ENCODE measurements at regions not wholly inside any gene's neighbourhood (a gene's known extent, or its start where the extent isn't known, plus 50 kb on each side); places are given as distances from the start of the nearest gene placed in this dataset.
"Not testable (repeated sequence)": the region's sequence is repeated elsewhere in the genome, so short reads cannot be mapped to it uniquely, and the experiment has no call there.

DNA sequence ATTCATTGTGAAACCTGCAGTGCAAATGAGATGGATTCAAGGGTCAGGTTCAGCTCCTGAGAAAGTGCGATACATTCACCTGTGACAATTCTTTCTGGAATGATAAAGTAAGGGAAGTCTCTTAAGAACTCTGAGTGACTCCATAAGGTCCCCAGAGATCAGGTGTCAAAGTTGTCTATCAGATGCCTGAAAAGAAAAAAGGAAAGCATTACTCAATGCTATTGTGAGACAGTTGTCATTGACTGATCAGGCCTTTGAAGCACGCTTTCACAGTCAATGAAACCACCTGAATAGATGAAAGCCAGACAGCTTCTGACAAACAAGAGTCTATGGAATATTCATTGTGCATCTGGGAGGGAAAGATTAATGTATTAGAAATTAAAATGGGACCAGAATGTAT is 252.7 kb upstream of the GALNT5 start:
- POLR2A ChIA-PET, result no interaction called here
- no peaks in the 10 kb centered on the region for H3K9me3 ChIP-seq (replicated peaks; ENCODE audit: control insufficient read depth, insufficient read depth, low read length)
- dilution Hi-C loops (cut with MboI; ENCODE audit: extremely low pct_ligation_motif_present, low sequenced_read_pairs), result no loop called here

GRCh38 chr2:157015015-157015575 is 242.4 kb upstream of the GALNT5 start:
- H3K27ac ChIP-seq (ENCODE audit: insufficient read depth, low read depth, low read length), result no peak overlapping the region
- H3K27me3 ChIP-seq (ENCODE audit: control insufficient read depth in 2 of 2, insufficient read depth in 2 of 2, low read length in 2 of 2), result no peaks in the 10 kb centered on the region
- dilution Hi-C loops (cut with MboI; ENCODE audit: extremely low pct_ligation_motif_present, low sequenced_read_pairs), result no loop called here
- DNase-seq (ENCODE audit: low read depth, low spot score), result no peak
- no peaks in the 10 kb centered on the region for H3K4me1 ChIP-seq (ENCODE audit: control insufficient read depth, extremely low read depth, insufficient read depth, low read length)
- intact Hi-C loops (cut with micrococcal nuclease), result no loop called here
- H3K9me1 ChIP-seq (replicated peaks; ENCODE audit: control insufficient read depth, extremely low read depth, insufficient read depth, low read length), result no peaks in the 10 kb centered on the region
- H3K9ac ChIP-seq (replicated peaks; ENCODE audit: extremely low read depth, insufficient read depth, low read length), result no peak overlapping the region
- H3K79me2 ChIP-seq (ENCODE audit: control insufficient read depth, insufficient read depth, low read length), result no peaks in the 10 kb centered on the region
- no peaks in the 10 kb centered on the region for H3K36me3 ChIP-seq (ENCODE audit: control insufficient read depth in 2 of 2, extremely low read depth in 1 of 2, insufficient read depth in 2 of 2, low read length in 2 of 2)
- no peaks in the 10 kb centered on the region for H4K20me1 ChIP-seq (replicated peaks; ENCODE audit: control insufficient read depth, extremely low read depth, insufficient read depth, low read length)
- no TSS peak for BruUV-seq (replicated peaks)
- H2AFZ ChIP-seq (ENCODE audit: low read depth, low read length), result no peak overlapping the region
- H3K9me3 ChIP-seq (replicated peaks; ENCODE audit: control insufficient read depth, insufficient read depth, low read length), result no peaks in the 10 kb centered on the region
- CTCF ChIA-PET, result interaction anchor here (1.0 kb wide), 1 partner anchor 41 kb away, joined by 3 read pairs; no protein-coding TSS in a partner anchor
- FAIRE-seq, result no peak
- no peak overlapping the region for H3K4me2 ChIP-seq (ENCODE audit: insufficient read depth, low read length)
- POLR2A ChIA-PET, result no interaction called here
- TF ChIP-seq FOS (IDR thresholded peaks at IDR 0.05; ENCODE audit: borderline replicate concordance, insufficient read depth, low read length) (no peak), GATA2 (IDR thresholded peaks at IDR 0.05; ENCODE audit: insufficient read depth, insufficient read length, low read depth, low read length) (no peak), CTCF (IDR thresholded peaks at IDR 0.05; ENCODE audit: extremely low read depth in 1 of 2, insufficient read depth in 1 of 2, low read depth in 1 of 2, low read length in 2 of 2) (no peak), POLR2AphosphoS5 (IDR thresholded peaks at IDR 0.05; ENCODE audit: insufficient read depth, low read depth, low read length) (no peak), MAX (IDR thresholded peaks at IDR 0.05; ENCODE audit: insufficient read depth, insufficient read length) (no peak), JUN (IDR thresholded peaks at IDR 0.05; ENCODE audit: borderline replicate concordance, insufficient read depth, insufficient read length, low read depth) (no peak), MYC (IDR thresholded peaks at IDR 0.05; ENCODE audit: low read depth, low read length) (no peak), EZH2 (IDR thresholded peaks at IDR 0.05; ENCODE audit: borderline replicate concordance, low read depth, low read length, severe bottlenecking) (no peak), POLR2A (IDR thresholded peaks at IDR 0.05; ENCODE audit: low read depth, low read length) (no peak)
- H3K4me3 ChIP-seq (replicated peaks in 1 of 3; ENCODE audit: insufficient read depth in 1 of 3, low read depth in 1 of 3, low read length in 3 of 3), result no peak overlapping the region

More for the DNA sequence above, 252.7 kb upstream of the GALNT5 start:
- H3K36me3 ChIP-seq (ENCODE audit: control insufficient read depth in 2 of 2, extremely low read depth in 1 of 2, insufficient read depth in 2 of 2, low read length in 2 of 2), result no peaks in the 10 kb centered on the region
- BruUV-seq (replicated peaks), result no TSS peak
- no peak overlapping the region for H3K4me3 ChIP-seq (replicated peaks in 1 of 3; ENCODE audit: insufficient read depth in 1 of 3, low read depth in 1 of 3, low read length in 3 of 3)
- no peak overlapping the region for H2AFZ ChIP-seq (ENCODE audit: low read depth, low read length)
- H3K4me2 ChIP-seq (ENCODE audit: insufficient read depth, low read length), result no peak overlapping the region
- H3K79me2 ChIP-seq (ENCODE audit: control insufficient read depth, insufficient read depth, low read length), result no peaks in the 10 kb centered on the region
- H3K9me1 ChIP-seq (replicated peaks; ENCODE audit: control insufficient read depth, extremely low read depth, insufficient read depth, low read length), result no peaks in the 10 kb centered on the region
- CTCF ChIA-PET, result no interaction called here
- H3K27ac ChIP-seq (ENCODE audit: insufficient read depth, low read depth, low read length), result no peak overlapping the region
- no peaks in the 10 kb centered on the region for H3K4me1 ChIP-seq (ENCODE audit: control insufficient read depth, extremely low read depth, insufficient read depth, low read length)
- no peaks in the 10 kb centered on the region for H4K20me1 ChIP-seq (replicated peaks; ENCODE audit: control insufficient read depth, extremely low read depth, insufficient read depth, low read length)
- H3K27me3 ChIP-seq (ENCODE audit: control insufficient read depth in 2 of 2, insufficient read depth in 2 of 2, low read length in 2 of 2), result peaks cover 0 to 3% of the 10 kb centered on the region in 2 experiments
- no peak for DNase-seq (ENCODE audit: low read depth, low spot score)
- FAIRE-seq, result no peak
- H3K9ac ChIP-seq (replicated peaks; ENCODE audit: extremely low read depth, insufficient read depth, low read length), result no peak overlapping the region
- TF ChIP-seq MAX (IDR thresholded peaks at IDR 0.05; ENCODE audit: insufficient read depth, insufficient read length), result no peak
- intact Hi-C loops (cut with micrococcal nuclease), result no loop called here

DNA sequence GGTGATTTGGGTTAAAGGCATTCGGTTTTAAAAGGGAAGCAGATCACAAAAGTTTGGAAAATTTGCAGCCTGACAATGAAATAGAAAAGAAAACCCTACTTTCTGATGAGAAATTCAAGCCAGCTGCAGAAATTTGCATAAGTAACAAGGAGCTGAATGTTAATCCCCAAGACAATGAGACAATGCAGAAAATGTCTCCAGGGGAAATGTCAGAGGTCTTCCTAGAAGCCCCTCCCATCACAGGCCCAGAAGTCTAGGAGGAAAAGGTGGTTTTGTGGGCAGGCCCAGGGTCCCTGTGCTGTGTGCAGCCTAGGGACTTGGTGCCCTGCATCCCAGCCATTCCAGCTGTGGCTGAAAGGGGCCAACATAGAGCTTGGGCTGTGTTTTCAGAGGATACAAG is 234.2 kb upstream of the GALNT5 start:
- H3K27me3 ChIP-seq (ENCODE audit: control insufficient read depth in 2 of 2, insufficient read depth in 2 of 2, low read length in 2 of 2); POLR2A ChIA-PET; H3K9me1 ChIP-seq (replicated peaks; ENCODE audit: control insufficient read depth, extremely low read depth, insufficient read depth, low read length); H3K4me3 ChIP-seq (replicated peaks in 1 of 3; ENCODE audit: insufficient read depth in 1 of 3, low read depth in 1 of 3, low read length in 3 of 3); H3K36me3 ChIP-seq (ENCODE audit: control insufficient read depth in 2 of 2, extremely low read depth in 1 of 2, insufficient read depth in 2 of 2, low read length in 2 of 2); H4K20me1 ChIP-seq (replicated peaks; ENCODE audit: control insufficient read depth, extremely low read depth, insufficient read depth, low read length); H3K9ac ChIP-seq (replicated peaks; ENCODE audit: extremely low read depth, insufficient read depth, low read length); H3K4me2 ChIP-seq (ENCODE audit: insufficient read depth, low read length); intact Hi-C loops (cut with micrococcal nuclease); H3K4me1 ChIP-seq (ENCODE audit: control insufficient read depth, extremely low read depth, insufficient read depth, low read length); H3K9me3 ChIP-seq (replicated peaks; ENCODE audit: control insufficient read depth, insufficient read depth, low read length); FAIRE-seq; BruUV-seq (replicated peaks); H2AFZ ChIP-seq (ENCODE audit: low read depth, low read length); DNase-seq (ENCODE audit: low read depth, low spot score); H3K27ac ChIP-seq (ENCODE audit: insufficient read depth, low read depth, low read length); H3K79me2 ChIP-seq (ENCODE audit: control insufficient read depth, insufficient read depth, low read length); dilution Hi-C loops (cut with MboI; ENCODE audit: extremely low pct_ligation_motif_present, low sequenced_read_pairs): not testable (repeated sequence)
- CTCF ChIA-PET, result interaction anchor here (1.2 kb wide), 1 partner anchor 33 kb away, joined by 4 read pairs; no protein-coding TSS in a partner anchor

Measured in endothelial cell of umbilical vein (primary cell).